ENCODE measurements at regions not wholly inside any gene's neighbourhood (a gene's known extent, or its start where the extent isn't known, plus 50 kb on each side); places are given as distances from the start of the nearest gene placed in this dataset.

- no peak for DNase-seq (ENCODE audit: low read depth)
These were observed 457.9 kb downstream of the FGF9 start for GRCh38 chr13:22128441-22129408.

- DNase-seq (ENCODE audit: low read depth): no peak
These were observed 459.4 kb downstream of the FGF9 start for GRCh38 chr13:22130254-22130653.

GRCh38 chr13:22134261-22134660 lies 463.4 kb downstream of the FGF9 start:
- no peak for DNase-seq (ENCODE audit: low read depth)

GRCh38 chr13:22135446-22135845 lies 464.6 kb downstream of the FGF9 start:
- no peak for DNase-seq (ENCODE audit: low read depth)

- no peak for DNase-seq (ENCODE audit: low read depth)
These were observed 466.6 kb downstream of the FGF9 start for GRCh38 chr13:22137361-22138050.

- no peak for DNase-seq (ENCODE audit: low read depth)
These were observed 468.1 kb downstream of the FGF9 start for GRCh38 chr13:22138947-22139346.

- DNase-seq (ENCODE audit: low read depth): no peak
These were observed 470.8 kb downstream of the FGF9 start for GRCh38 chr13:22141716-22142115.

- DNase-seq (ENCODE audit: low read depth): no peak
These were observed 472.8 kb downstream of the FGF9 start for GRCh38 chr13:22143671-22144070.

- no peak for DNase-seq (ENCODE audit: low read depth)
These were observed 473.9 kb downstream of the FGF9 start for GRCh38 chr13:22144806-22145205.

- no peak for DNase-seq (ENCODE audit: low read depth)
These were observed 477.3 kb downstream of the FGF9 start for GRCh38 chr13:22148187-22148586.

GRCh38 chr13:22152751-22153150 lies 481.9 kb downstream of the FGF9 start:
- DNase-seq (ENCODE audit: low read depth): no peak

- DNase-seq (ENCODE audit: low read depth): no peak
These were observed 483.2 kb downstream of the FGF9 start for GRCh38 chr13:22154041-22154440.

GRCh38 chr13:22161871-22162270 lies 491.0 kb downstream of the FGF9 start:
- DNase-seq (ENCODE audit: low read depth): no peak

GRCh38 chr13:22162889-22163288 lies 492.0 kb downstream of the FGF9 start:
- no peak for DNase-seq (ENCODE audit: low read depth)

- DNase-seq (ENCODE audit: low read depth): no peak
These were observed 497.7 kb downstream of the FGF9 start for GRCh38 chr13:22168437-22169190.

GRCh38 chr13:22169473-22169872 lies 498.6 kb downstream of the FGF9 start:
- DNase-seq (ENCODE audit: low read depth): no peak

GRCh38 chr13:22173610-22174009 lies 502.7 kb downstream of the FGF9 start:
- DNase-seq (ENCODE audit: low read depth): no peak

- no peak for DNase-seq (ENCODE audit: low read depth)
These were observed 504.4 kb downstream of the FGF9 start for GRCh38 chr13:22175241-22175640.

GRCh38 chr13:22175815-22176214 lies 504.9 kb downstream of the FGF9 start:
- no peak for DNase-seq (ENCODE audit: low read depth)

GRCh38 chr13:22176968-22177520 lies 506.2 kb downstream of the FGF9 start:
- no peak for DNase-seq (ENCODE audit: low read depth)

GRCh38 chr13:22178878-22179277 lies 508.0 kb downstream of the FGF9 start:
- no peak for DNase-seq (ENCODE audit: low read depth)

- DNase-seq (ENCODE audit: low read depth): no peak
These were observed 516.5 kb downstream of the FGF9 start for GRCh38 chr13:22187329-22187728.
